NCI-H460 (cell line): ENCODE measurements at regions not wholly inside any gene's neighbourhood (a gene's known extent, or its start where the extent isn't known, plus 50 kb on each side); places are given as distances from the start of the nearest gene placed in this dataset.

Source experiments
- DNase-seq: peaks from one replicate; pipeline ENCODE4 v3.0.0-alpha.2; 2016; ENCODE audit warnings: low read depth; ENCODE audit errors: extremely low read depth

GRCh38 chr5:107266100-107266499, 404.6 kb downstream of the EFNA5 start:
- no peak for DNase-seq

- no peak for DNase-seq
Measured at GRCh38 chr5:107265193-107265592, 405.5 kb downstream of the EFNA5 start.

GRCh38 chr5:107263387-107264018, 407.2 kb downstream of the EFNA5 start:
- no peak for DNase-seq

- DNase-seq = no peak
Measured at GRCh38 chr5:107257885-107258520, 412.7 kb downstream of the EFNA5 start.

- no peak for DNase-seq
Measured at GRCh38 chr5:107254902-107255234, 415.9 kb downstream of the EFNA5 start.

GRCh38 chr5:107254214-107254901, 416.4 kb downstream of the EFNA5 start:
- no peak for DNase-seq

- DNase-seq = no peak
Measured at GRCh38 chr5:107253246-107253645, 417.5 kb downstream of the EFNA5 start.

GRCh38 chr5:107251151-107251550, 419.6 kb downstream of the EFNA5 start:
- no peak for DNase-seq

GRCh38 chr5:107248066-107248695, 422.6 kb downstream of the EFNA5 start:
- DNase-seq = peak; percentile 39

GRCh38 chr5:107247427-107247826, 423.3 kb downstream of the EFNA5 start:
- no peak for DNase-seq

GRCh38 chr5:107243220-107243579, 427.5 kb downstream of the EFNA5 start:
- DNase-seq = no peak

GRCh38 chr5:107242411-107243219, 428.1 kb downstream of the EFNA5 start:
- DNase-seq = no peak

- no peak for DNase-seq
Measured at GRCh38 chr5:107241841-107242240, 428.9 kb downstream of the EFNA5 start.

GRCh38 chr5:107235167-107235566, 435.6 kb downstream of the EFNA5 start:
- DNase-seq = no peak

- DNase-seq = no peak
Measured at GRCh38 chr5:107232788-107233187, 437.9 kb downstream of the EFNA5 start.

- no peak for DNase-seq
Measured at GRCh38 chr5:107232293-107232692, 438.4 kb downstream of the EFNA5 start.

- no peak for DNase-seq
Measured at GRCh38 chr5:107231191-107231590, 439.5 kb downstream of the EFNA5 start.

GRCh38 chr5:107230367-107230766, 440.4 kb downstream of the EFNA5 start:
- DNase-seq = no peak

- no peak for DNase-seq
Measured at GRCh38 chr5:107228226-107228625, 442.5 kb downstream of the EFNA5 start.

- no peak for DNase-seq
Measured at GRCh38 chr5:107224272-107224671, 446.5 kb downstream of the EFNA5 start.

GRCh38 chr5:107223066-107223465, 447.7 kb downstream of the EFNA5 start:
- DNase-seq = no peak
